CD14-positive monocyte (primary cell): ENCODE measurements at regions not wholly inside any gene's neighbourhood (a gene's known extent, or its start where the extent isn't known, plus 50 kb on each side); places are given as distances from the start of the nearest gene placed in this dataset.

ENCODE experiments used
- DNase-seq, 3 donors: peaks; one replicate each; pipeline ENCODE4 v3.0.0-alpha.2; 2011 to 2022
- H2AFZ ChIP-seq: 2 replicates; pipeline ENCODE4 v1.6.0; 2012; ENCODE audit warnings: mild to moderate bottlenecking, low read depth, low read length, inconsistent platforms; ENCODE audit not compliant: insufficient read depth, poor library complexity, severe bottlenecking
- H3K27ac ChIP-seq, 2 donors: 1 replicate in 1 of 2; 2 replicates in 1 of 2; pipeline ENCODE4 v1.5.1; 2012 to 2013; ENCODE audit warnings: low read length in 2 of 2, control low read depth in 1 of 2, inconsistent platforms in 1 of 2, low read depth in 1 of 2, mild to moderate bottlenecking in 1 of 2
- H3K27me3 ChIP-seq, 2 donors: one replicate each; pipeline versions ENCODE4 v1.6.0 to v1.6.1; 2011 to 2013; ENCODE audit warnings: low read length in 2 of 2; ENCODE audit not compliant: control insufficient read depth in 2 of 2, insufficient read depth in 2 of 2
- H3K36me3 ChIP-seq, 2 donors: replicated peaks in 1 of 2; 1 replicate in 1 of 2; 2 replicates in 1 of 2; pipeline versions ENCODE4 v1.5.1 to v1.6.1; 2012 to 2013; ENCODE audit warnings: low read length in 2 of 2, control low read depth in 1 of 2, inconsistent platforms in 1 of 2, mild to moderate bottlenecking in 1 of 2; ENCODE audit not compliant: insufficient read depth in 2 of 2, control insufficient read depth in 1 of 2
- H3K4me1 ChIP-seq, 2 donors: 1 replicate in 1 of 2; 2 replicates in 1 of 2; pipeline versions ENCODE4 v1.5.1 to v1.6.1; 2012 to 2013; ENCODE audit warnings: low read length in 2 of 2, control low read depth in 1 of 2, inconsistent platforms in 1 of 2, mild to moderate bottlenecking in 1 of 2, moderate library complexity in 1 of 2; ENCODE audit not compliant: insufficient read depth in 2 of 2, control insufficient read depth in 1 of 2
- H3K4me2 ChIP-seq: replicated peaks from 2 replicates; pipeline ENCODE3; 2012; ENCODE audit warnings: low read length, moderate library complexity, mild to moderate bottlenecking; ENCODE audit not compliant: poor library complexity, severe bottlenecking; ENCODE audit errors: extremely low read depth
- H3K4me3 ChIP-seq, 3 experiments: fragments of 200-600 bp in 1 of 3; sonication (generic) in 1 of 3; replicated peaks in 1 of 3; 1 replicate in 2 of 3; 2 replicates in 1 of 3; pipeline ENCODE4 v1.5.1; 2011 to 2013; ENCODE audit warnings: low read length in 3 of 3, mild to moderate bottlenecking in 3 of 3, control low read depth in 2 of 3, low read depth in 2 of 3, inconsistent platforms in 1 of 3, moderate library complexity in 1 of 3
- H3K79me2 ChIP-seq: 2 replicates; pipeline ENCODE4 v1.6.0; 2012; ENCODE audit warnings: mild to moderate bottlenecking, control low read depth, inconsistent platforms, low read length, moderate library complexity; ENCODE audit not compliant: insufficient read depth
- H3K9ac ChIP-seq: 2 replicates; pipeline ENCODE4 v1.6.0; 2017; ENCODE audit warnings: low read length, mild to moderate bottlenecking; ENCODE audit not compliant: insufficient read depth, poor library complexity, severe bottlenecking
- H3K9me3 ChIP-seq, 2 donors: replicated peaks in 1 of 2; 1 replicate in 1 of 2; 2 replicates in 1 of 2; pipeline versions ENCODE4 v1.5.1 to v1.6.1; 2012 to 2013; ENCODE audit warnings: low read length in 2 of 2, control low read depth in 1 of 2; ENCODE audit not compliant: control insufficient read depth in 1 of 2, insufficient read depth in 1 of 2
- H4K20me1 ChIP-seq: 2 replicates; pipeline ENCODE4 v1.6.0; 2012; ENCODE audit warnings: mild to moderate bottlenecking, low read length, control low read depth, moderate library complexity; ENCODE audit not compliant: insufficient read depth
- H3K27ac Mint-ChIP-seq, 7 donors: one replicate each; pipeline ENCODE4 v1.8.0; 2020; ENCODE audit warnings: mild to moderate bottlenecking in 7 of 7, mixed read lengths in 7 of 7, moderate library complexity in 6 of 7, inconsistent platforms in 2 of 7
- H3K27me3 Mint-ChIP-seq, 3 donors: one replicate each; pipeline ENCODE4 v1.8.0; 2021 to 2022; ENCODE audit warnings: low read depth in 3 of 3, mild to moderate bottlenecking in 3 of 3, mixed read lengths in 3 of 3, moderate library complexity in 3 of 3, inconsistent platforms in 1 of 3
- H3K36me3 Mint-ChIP-seq, 2 donors: one replicate each; pipeline ENCODE4 v1.8.0; 2020; ENCODE audit warnings: mixed read lengths in 2 of 2, inconsistent platforms in 1 of 2, mild to moderate bottlenecking in 1 of 2
- H3K4me1 Mint-ChIP-seq: one replicate; pipeline ENCODE4 v1.8.0; 2020; ENCODE audit warnings: mild to moderate bottlenecking, mixed read lengths
- H3K4me3 Mint-ChIP-seq, 2 donors: one replicate each; pipeline ENCODE4 v1.8.0; 2020; ENCODE audit warnings: mild to moderate bottlenecking in 2 of 2, mixed read lengths in 2 of 2, moderate library complexity in 1 of 2
- H3K9me3 Mint-ChIP-seq, 7 donors: one replicate each; pipeline ENCODE4 v1.8.0; 2020 to 2022; ENCODE audit warnings: mixed read lengths in 7 of 7, mild to moderate bottlenecking in 6 of 7, moderate library complexity in 6 of 7, inconsistent platforms in 2 of 7
- WGBS: methylation state at CpG from one replicate; pipeline ENCODE4 v1.1.5; 2013; ENCODE audit warnings: missing lambda C conversion rate; ENCODE audit not compliant: insufficient coverage; 5-methylcytosine and 5-hydroxymethylcytosine counted together
- intact Hi-C, 2 donors: fragments of 100-400 bp; cut with micrococcal nuclease; formaldehyde crosslinking; loops; one replicate each; pipeline versions ENCODE4 v1.15.0 to v1.15.1; 2023
- TF ChIP-seq, protein P1 (sequence below): fragments of 200-600 bp; IDR thresholded peaks from one replicate; pipeline ENCODE4 v1.8.0; 2022; ENCODE audit warnings: antibody characterized with exemption, mild to moderate bottlenecking

DNA sequence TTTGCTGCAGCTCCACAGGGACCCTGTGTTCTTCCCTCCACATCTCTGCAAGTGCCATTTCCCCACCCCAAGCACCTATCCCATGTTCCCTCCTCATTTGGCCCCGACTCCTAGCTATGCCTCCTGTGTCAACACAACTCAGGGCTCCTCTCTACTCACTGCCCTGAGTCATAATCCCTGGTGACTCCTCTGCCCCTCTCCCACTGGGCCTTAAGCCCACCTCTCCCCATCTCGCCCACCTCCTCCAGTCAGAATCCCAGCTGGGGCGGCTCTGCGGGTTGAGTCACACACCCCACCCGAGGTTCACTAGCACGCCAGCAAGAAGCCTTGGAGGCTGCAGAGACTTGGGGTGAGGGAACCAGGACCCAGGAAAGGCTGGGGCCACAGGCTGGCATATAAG is 346.2 kb downstream of the FOXL1 start:
- H3K27ac Mint-ChIP-seq: no peak overlapping the region
- Histone ChIP-seq H4K20me1 (no peaks in the 10 kb centered on the region), H3K79me2 (no peaks in the 10 kb centered on the region), H3K9ac (no peak overlapping the region), H2AFZ (no peak overlapping the region), H3K4me2 (no peak overlapping the region), H3K9me3 (peaks cover 8 to 13% of the 10 kb centered on the region in 2 donors), H3K27me3 (peaks cover 28 to 59% of the 10 kb centered on the region in 2 donors), H3K4me1 (no peaks in the 10 kb centered on the region), H3K27ac (no peak overlapping the region), H3K36me3 (no peaks in the 10 kb centered on the region), H3K4me3 (no peak overlapping the region)
- peak overlapping the region in 1 of 2 donors; percentile 70 for H3K4me3 Mint-ChIP-seq
- H3K4me1 Mint-ChIP-seq: no peaks in the 10 kb centered on the region
- H3K9me3 Mint-ChIP-seq: peaks cover 0 to 14% (median 9%) of the 10 kb centered on the region in 7 donors
- DNase-seq: no peak
- peaks cover 49 to 56% (median 52%) of the 10 kb centered on the region in 3 donors for H3K27me3 Mint-ChIP-seq
- H3K36me3 Mint-ChIP-seq: no peaks in the 10 kb centered on the region
- intact Hi-C loops: no loop called here
- TF ChIP-seq, protein P1, sequence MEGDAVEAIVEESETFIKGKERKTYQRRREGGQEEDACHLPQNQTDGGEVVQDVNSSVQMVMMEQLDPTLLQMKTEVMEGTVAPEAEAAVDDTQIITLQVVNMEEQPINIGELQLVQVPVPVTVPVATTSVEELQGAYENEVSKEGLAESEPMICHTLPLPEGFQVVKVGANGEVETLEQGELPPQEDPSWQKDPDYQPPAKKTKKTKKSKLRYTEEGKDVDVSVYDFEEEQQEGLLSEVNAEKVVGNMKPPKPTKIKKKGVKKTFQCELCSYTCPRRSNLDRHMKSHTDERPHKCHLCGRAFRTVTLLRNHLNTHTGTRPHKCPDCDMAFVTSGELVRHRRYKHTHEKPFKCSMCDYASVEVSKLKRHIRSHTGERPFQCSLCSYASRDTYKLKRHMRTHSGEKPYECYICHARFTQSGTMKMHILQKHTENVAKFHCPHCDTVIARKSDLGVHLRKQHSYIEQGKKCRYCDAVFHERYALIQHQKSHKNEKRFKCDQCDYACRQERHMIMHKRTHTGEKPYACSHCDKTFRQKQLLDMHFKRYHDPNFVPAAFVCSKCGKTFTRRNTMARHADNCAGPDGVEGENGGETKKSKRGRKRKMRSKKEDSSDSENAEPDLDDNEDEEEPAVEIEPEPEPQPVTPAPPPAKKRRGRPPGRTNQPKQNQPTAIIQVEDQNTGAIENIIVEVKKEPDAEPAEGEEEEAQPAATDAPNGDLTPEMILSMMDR: no peak
- 100% methylated on average over 3 of the region's 6 CpGs for WGBS

DNA sequence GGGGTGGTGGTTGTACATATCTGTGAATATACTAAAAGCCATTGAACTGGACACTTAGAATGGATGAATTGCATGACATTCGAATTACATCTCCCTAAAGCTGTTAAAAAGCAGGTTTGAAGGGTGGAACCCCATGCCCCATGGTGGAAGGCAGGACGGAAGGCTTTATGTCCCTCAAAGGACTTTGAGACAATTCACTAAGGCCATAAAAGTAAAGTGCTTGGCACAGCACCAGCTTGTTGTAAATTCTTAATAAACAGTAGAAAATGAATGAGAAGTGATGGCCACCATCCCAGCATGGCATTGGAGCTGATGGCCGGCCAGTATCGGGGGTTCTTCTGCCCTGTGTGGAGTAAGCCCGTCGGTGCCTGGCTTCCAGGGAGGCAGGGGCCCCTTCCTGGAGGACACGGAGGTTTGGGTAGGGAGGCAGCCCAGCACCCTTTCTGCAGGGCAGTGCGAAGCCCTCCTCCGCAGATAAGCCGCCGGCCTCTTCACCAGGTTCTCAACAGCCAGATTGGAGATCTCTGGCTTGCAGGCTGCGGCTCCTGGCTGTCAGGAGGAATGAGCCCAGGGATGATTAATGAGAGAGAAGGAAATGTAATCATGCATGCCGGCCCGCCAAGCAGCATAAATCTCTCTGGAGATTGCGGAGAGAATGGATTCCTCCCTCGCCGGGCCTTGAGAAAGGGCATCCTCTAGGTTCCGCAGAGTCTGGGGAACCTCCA is 346.9 kb downstream of the FOXL1 start:
- Histone ChIP-seq H3K36me3 (no peaks in the 10 kb centered on the region), H3K4me1 (no peaks in the 10 kb centered on the region), H3K79me2 (no peaks in the 10 kb centered on the region), H3K4me3 (no peak overlapping the region), H3K9ac (no peak overlapping the region), H3K9me3 (peaks cover 13% of the 10 kb centered on the region in 2 donors), H2AFZ (no peak overlapping the region), H3K27me3 (peaks cover 34 to 66% of the 10 kb centered on the region in 2 donors), H3K4me2 (no peak overlapping the region), H4K20me1 (no peaks in the 10 kb centered on the region), H3K27ac (no peak overlapping the region)
- intact Hi-C loops: no loop called here
- Mint-ChIP-seq H3K36me3 (no peaks in the 10 kb centered on the region), H3K4me3 (peak overlapping the region in 1 of 2 donors; percentile 70), H3K27ac (no peak overlapping the region), H3K27me3 (peaks cover 50 to 58% (median 52%) of the 10 kb centered on the region in 3 donors), H3K4me1 (no peaks in the 10 kb centered on the region), H3K9me3 (peaks cover 0 to 12% (median 8%) of the 10 kb centered on the region in 7 donors)
- DNase-seq: no peak
- WGBS: 10% methylated on average over 18 of the region's 18 CpGs
- TF ChIP-seq, protein P1: no peak
